Activated CD4-positive, alpha-beta T cell treated with anti-CD3 and anti-CD28 coated beads for 36 hours (primary cell): ENCODE measurements at regions not wholly inside any gene's neighbourhood (a gene's known extent, or its start where the extent isn't known, plus 50 kb on each side); places are given as distances from the start of the nearest gene placed in this dataset.

ENCODE experiments used
- ATAC-seq: fragments of 200-7000 bp; cut with Tn5 transposase; one replicate; pipeline ENCODE4 v1.10.0; 2021; ENCODE audit warnings: mild to moderate bottlenecking, moderate library complexity
- CTCF ChIA-PET: fragments of 350-600 bp; sonication (Branson Sonifier 250); formaldehyde crosslinking; loops from one replicate; lab custom pipeline; 2021; ENCODE audit warnings: antibody characterized with exemption; lab: Charles Lee
- POLR2A ChIA-PET: fragments of 350-600 bp; sonication (Branson Sonifier 250); formaldehyde crosslinking; loops from one replicate; lab custom pipeline; 2021; ENCODE audit warnings: antibody characterized with exemption, inconsistent platforms; lab: Charles Lee
- DNase-seq: peaks from one replicate; pipeline ENCODE4 v3.0.0-alpha.2; 2020
- H3K27ac Mint-ChIP-seq: one replicate; pipeline ENCODE4 v1.8.0; 2021; ENCODE audit warnings: mixed read lengths
- H3K27me3 Mint-ChIP-seq: one replicate; pipeline ENCODE4 v1.8.0; 2021; ENCODE audit warnings: mixed read lengths
- H3K36me3 Mint-ChIP-seq: one replicate; pipeline ENCODE4 v1.8.0; 2021; ENCODE audit warnings: low read depth, mixed read lengths
- H3K4me1 Mint-ChIP-seq: one replicate; pipeline ENCODE4 v1.8.0; 2021; ENCODE audit warnings: mixed read lengths
- H3K4me3 Mint-ChIP-seq: one replicate; pipeline ENCODE4 v1.8.0; 2021; ENCODE audit warnings: mild to moderate bottlenecking, moderate library complexity, mixed read lengths
- H3K9me3 Mint-ChIP-seq: one replicate; pipeline ENCODE4 v1.8.0; 2021; ENCODE audit warnings: low read depth, mixed read lengths
- intact Hi-C, 2 experiments: fragments of 100-400 bp; cut with DNase I in 1 of 2; cut with micrococcal nuclease in 1 of 2; formaldehyde crosslinking; loops; one replicate each; pipeline versions ENCODE4 v1.14.2 to v1.15.1; 2022 to 2024; cut with DNase I, micrococcal nuclease

DNA sequence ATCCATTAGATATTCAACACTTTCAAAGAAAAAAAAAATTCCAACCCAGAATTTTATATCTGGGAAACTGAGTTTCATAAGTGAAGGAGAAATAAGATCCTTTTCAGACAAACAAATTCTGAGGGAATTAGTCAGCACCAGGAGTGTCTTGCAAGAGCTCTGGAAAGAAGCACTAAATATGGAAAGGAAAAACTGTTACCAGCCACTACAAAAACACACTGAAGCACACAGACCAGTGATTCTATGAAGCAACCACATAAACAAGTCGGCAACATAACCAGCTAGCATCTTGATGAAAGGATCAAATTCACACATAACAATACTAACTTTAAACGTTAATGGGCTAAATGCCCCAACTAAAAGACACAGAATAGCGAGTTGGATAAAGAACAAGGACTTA is 368.4 kb upstream of the MIR17HG start:
- POLR2A ChIA-PET, result no interaction called here
- ATAC-seq, result no peak
- H3K27ac Mint-ChIP-seq, result no peak overlapping the region

DNA sequence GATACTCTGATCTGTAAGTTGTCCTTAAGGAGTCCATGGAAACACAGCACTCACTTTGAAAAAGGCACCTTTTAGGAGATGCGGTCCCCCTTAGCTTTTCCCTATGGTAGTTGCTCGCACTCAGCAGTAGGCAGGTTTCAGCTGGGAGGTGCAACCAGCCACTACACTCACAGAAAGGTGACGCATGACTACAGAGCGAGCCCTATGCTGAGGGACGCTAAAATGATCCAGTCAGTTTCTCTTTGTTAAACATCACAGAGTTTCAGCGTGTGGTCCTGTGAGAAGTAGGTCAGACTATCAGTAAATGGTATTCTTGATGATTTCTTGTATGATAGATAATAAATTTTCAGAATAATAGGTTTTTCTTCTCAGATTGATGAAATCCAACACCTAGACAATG is 362.7 kb upstream of the MIR17HG start:
- Mint-ChIP-seq H3K27me3 (no peaks in the 10 kb centered on the region), H3K27ac (no peak overlapping the region), H3K4me3 (no peak overlapping the region), H3K9me3 (no peaks in the 10 kb centered on the region), H3K4me1 (no peaks in the 10 kb centered on the region), H3K36me3 (no peaks in the 10 kb centered on the region)
- ATAC-seq, result no peak
- intact Hi-C loops, result no loop called here
- ChIA-PET POLR2A (no interaction called here), CTCF (no interaction called here)
- DNase-seq, result no peak

More for the DNA sequence above, 368.4 kb upstream of the MIR17HG start:
- H3K27me3 Mint-ChIP-seq, result no peaks in the 10 kb centered on the region
- no peaks in the 10 kb centered on the region for H3K9me3 Mint-ChIP-seq
- no peaks in the 10 kb centered on the region for H3K4me1 Mint-ChIP-seq
- H3K4me3 Mint-ChIP-seq, result no peak overlapping the region
- H3K36me3 Mint-ChIP-seq, result no peaks in the 10 kb centered on the region
- intact Hi-C loops, result no loop called here
- no peak for DNase-seq
- CTCF ChIA-PET, result no interaction called here

DNA sequence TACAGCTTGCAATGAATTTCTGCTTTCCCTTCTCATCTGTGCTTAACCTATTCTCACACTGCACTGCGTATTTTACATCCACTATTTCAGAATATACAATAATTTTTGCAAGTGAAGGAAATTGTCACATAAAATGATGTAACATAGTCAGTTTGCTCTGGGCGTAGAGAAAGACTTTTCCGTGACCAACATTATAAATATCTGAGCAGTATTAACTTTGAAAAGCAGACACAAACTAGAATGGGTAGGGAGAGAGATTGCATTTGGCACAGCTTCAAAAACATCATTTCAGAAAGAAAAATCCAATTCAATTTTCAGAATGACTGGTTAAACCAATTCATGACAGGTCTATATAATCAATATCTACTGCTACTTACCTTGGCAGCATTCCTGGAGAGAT is 352.5 kb upstream of the MIR17HG start:
- ChIA-PET POLR2A (no interaction called here), CTCF (no interaction called here)
- Mint-ChIP-seq H3K4me1 (no peaks in the 10 kb centered on the region), H3K4me3 (no peak overlapping the region), H3K36me3 (no peaks in the 10 kb centered on the region), H3K27ac (no peak overlapping the region), H3K9me3 (no peaks in the 10 kb centered on the region), H3K27me3 (no peaks in the 10 kb centered on the region)
- intact Hi-C loops, result no loop called here
- DNase-seq (no peak), ATAC-seq (no peak)

DNA sequence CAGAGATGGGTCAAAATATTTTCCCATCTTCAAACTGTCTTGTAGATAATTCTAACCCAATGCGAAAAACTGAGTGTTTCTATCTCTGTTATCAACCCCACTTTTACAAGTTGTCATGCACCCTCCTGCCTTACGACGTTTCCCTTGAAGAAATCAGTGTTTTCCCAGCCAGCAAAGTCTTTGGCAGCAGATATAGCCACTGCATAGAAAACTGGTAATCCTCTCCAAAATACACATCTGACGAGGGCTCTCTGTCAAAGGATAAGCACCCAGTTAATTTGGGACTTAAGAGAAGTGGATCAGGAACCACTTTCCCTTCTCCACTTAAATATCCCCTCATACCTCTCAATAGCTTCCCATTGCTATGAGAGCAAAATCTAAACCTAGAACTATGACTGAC is 351.9 kb upstream of the MIR17HG start:
- no peak for DNase-seq
- POLR2A ChIA-PET, result no interaction called here
- Mint-ChIP-seq H3K4me1 (no peaks in the 10 kb centered on the region), H3K9me3 (no peaks in the 10 kb centered on the region), H3K4me3 (no peak overlapping the region), H3K27me3 (no peaks in the 10 kb centered on the region), H3K27ac (no peak overlapping the region), H3K36me3 (no peaks in the 10 kb centered on the region)
- ATAC-seq, result no peak
- intact Hi-C loops, result no loop called here
- CTCF ChIA-PET, result no interaction called here

DNA sequence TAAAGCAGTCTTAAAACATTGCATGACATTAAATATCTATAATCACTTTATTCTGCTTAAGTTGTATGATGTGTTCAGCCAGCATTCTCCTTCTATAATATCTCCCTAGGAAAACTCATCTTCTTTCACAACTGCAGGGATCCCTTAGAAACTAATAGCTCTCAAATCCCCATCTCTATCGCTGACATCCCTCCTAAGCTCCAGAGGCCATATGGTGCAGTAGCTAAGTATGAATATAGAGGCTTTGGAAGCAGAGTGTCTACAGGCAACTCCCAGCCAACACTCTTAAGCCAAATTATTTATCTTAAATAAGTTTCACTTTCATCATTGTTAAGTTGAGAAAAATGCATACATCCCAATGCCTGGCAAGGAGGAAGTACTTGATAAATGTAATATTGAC is 349.5 kb upstream of the MIR17HG start:
- no peak overlapping the region for H3K27ac Mint-ChIP-seq
- ATAC-seq (no peak), DNase-seq (no peak)
- ChIA-PET CTCF (no interaction called here), POLR2A (no interaction called here)
- intact Hi-C loops, result no loop called here
- no peaks in the 10 kb centered on the region for H3K4me1 Mint-ChIP-seq
- H3K4me3 Mint-ChIP-seq, result no peak overlapping the region
- no peaks in the 10 kb centered on the region for H3K27me3 Mint-ChIP-seq
- H3K9me3 Mint-ChIP-seq, result no peaks in the 10 kb centered on the region
- no peaks in the 10 kb centered on the region for H3K36me3 Mint-ChIP-seq

DNA sequence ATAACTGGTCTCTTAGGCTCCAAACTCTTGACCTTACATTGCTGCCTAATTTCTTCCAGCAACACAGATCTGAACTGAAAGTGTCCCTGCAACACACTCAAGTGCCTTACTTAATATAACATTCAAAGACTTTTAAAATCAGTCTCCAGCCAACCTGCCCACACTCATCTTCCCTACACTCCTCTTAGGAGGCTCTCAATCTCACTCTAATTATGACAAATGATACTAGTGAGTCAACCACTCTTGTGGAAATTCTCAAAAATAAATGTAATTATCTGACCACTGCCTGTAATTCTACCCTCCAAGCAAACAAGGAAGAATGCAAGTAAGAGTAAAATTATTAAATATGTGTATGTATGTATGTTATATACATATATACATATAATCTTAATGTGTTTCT is 348.1 kb upstream of the MIR17HG start:
- POLR2A ChIA-PET, result no interaction called here
- H3K27me3 Mint-ChIP-seq, result no peaks in the 10 kb centered on the region
- no peaks in the 10 kb centered on the region for H3K36me3 Mint-ChIP-seq
- no peak overlapping the region for H3K27ac Mint-ChIP-seq
- ATAC-seq, result no peak
- CTCF ChIA-PET, result no interaction called here
- no peaks in the 10 kb centered on the region for H3K4me1 Mint-ChIP-seq
- intact Hi-C loops, result no loop called here
- DNase-seq, result no peak
- H3K9me3 Mint-ChIP-seq, result no peaks in the 10 kb centered on the region
- no peak overlapping the region for H3K4me3 Mint-ChIP-seq

DNA sequence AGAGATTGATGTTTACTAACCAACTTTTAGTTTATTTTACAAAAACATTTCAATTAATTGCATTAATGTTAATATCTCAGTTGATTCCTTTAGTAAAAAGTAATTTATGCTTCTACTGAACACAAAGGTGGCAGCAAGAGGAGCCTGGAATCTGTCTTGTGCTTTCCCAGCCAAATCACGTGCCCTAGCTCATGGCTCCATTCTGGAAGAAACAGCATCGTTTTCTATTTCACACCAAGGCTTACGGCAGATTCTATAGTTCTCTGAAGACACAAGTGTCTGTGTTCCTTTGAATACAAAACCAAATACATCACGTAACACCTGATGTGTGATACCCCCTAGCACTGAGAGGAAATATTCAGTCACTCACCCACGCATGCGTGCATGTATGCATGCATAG is 346.1 kb upstream of the MIR17HG start:
- intact Hi-C loops, result no loop called here
- no peak overlapping the region for H3K4me3 Mint-ChIP-seq
- no peaks in the 10 kb centered on the region for H3K4me1 Mint-ChIP-seq
- ATAC-seq (no peak), DNase-seq (no peak)
- CTCF ChIA-PET, result no interaction called here
- no peaks in the 10 kb centered on the region for H3K36me3 Mint-ChIP-seq
- H3K27me3 Mint-ChIP-seq, result no peaks in the 10 kb centered on the region
- POLR2A ChIA-PET, result no interaction called here
- no peak overlapping the region for H3K27ac Mint-ChIP-seq
- no peaks in the 10 kb centered on the region for H3K9me3 Mint-ChIP-seq

DNA sequence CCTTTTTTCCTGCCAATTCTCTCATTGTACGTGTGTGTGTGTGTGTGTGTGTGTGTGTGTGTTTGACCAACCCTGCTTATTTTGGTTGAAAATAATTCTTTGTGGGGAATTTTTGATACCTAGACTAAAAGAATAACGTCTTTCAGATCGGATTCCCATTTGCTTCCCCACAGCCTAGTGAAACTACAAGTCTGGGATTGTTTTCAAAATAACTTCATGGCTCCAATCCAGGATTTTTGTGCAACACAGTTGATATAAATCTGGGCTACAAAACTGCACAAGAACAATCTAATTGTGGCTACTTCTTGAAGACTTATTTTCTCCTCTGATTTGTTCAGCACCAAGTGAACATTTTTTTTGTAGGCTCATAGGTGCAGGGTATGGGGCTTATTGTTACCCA is 332.8 kb upstream of the MIR17HG start:
- DNase-seq (no peak), ATAC-seq (no peak)
- Mint-ChIP-seq H3K4me1 (no peaks in the 10 kb centered on the region), H3K27ac (no peak overlapping the region), H3K4me3 (no peak overlapping the region), H3K9me3 (no peaks in the 10 kb centered on the region), H3K27me3 (no peaks in the 10 kb centered on the region), H3K36me3 (no peaks in the 10 kb centered on the region)
- CTCF ChIA-PET, result no interaction called here
- intact Hi-C loops, result no loop called here
- POLR2A ChIA-PET, result no interaction called here

DNA sequence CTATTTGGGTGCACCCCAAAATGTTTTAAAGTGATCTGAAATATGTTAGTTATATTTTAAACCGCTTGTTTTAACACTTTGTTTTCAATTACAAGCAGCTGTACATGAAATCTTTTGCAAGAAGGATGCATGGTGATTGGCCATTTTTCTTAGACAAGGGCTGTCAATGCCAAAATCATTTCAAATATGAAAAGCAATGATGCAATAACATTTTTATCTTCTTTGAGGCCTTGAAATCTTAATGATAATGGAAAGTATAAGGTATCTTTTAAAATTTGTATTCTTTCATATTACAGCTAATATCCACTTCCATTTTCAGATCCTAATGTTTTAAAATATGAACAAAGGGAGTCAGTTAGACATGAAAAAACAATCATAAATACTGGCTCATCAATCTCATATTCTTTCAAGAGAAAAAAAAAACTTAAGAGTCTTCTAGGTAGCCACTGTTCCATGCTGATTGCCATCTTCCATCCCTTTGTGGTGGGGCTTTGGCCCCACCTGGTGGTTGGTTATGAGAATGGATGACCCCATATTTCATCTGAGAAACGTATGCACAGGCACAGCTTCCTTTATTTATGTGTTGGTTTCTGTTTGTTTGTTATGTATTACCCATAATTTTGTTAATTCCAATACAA is 330.3 kb upstream of the MIR17HG start:
- no peak overlapping the region for H3K4me3 Mint-ChIP-seq
- no peaks in the 10 kb centered on the region for H3K9me3 Mint-ChIP-seq
- DNase-seq (peak; percentile 54), ATAC-seq (no peak)
- intact Hi-C loops, result loop anchor here in 1 of 2 experiments (2.0 kb wide), 1 partner anchor 146 kb away; no protein-coding TSS in a partner anchor
- no peaks in the 10 kb centered on the region for H3K4me1 Mint-ChIP-seq
- POLR2A ChIA-PET, result no interaction called here
- CTCF ChIA-PET, result interaction anchor here (0.5 to 1.4 kb wide), 4 partner anchors 11 to 162 kb away, joined by 3 to 8 read pairs (median 4); no protein-coding TSS in a partner anchor
- no peaks in the 10 kb centered on the region for H3K27me3 Mint-ChIP-seq
- H3K27ac Mint-ChIP-seq, result no peak overlapping the region
- no peaks in the 10 kb centered on the region for H3K36me3 Mint-ChIP-seq

DNA sequence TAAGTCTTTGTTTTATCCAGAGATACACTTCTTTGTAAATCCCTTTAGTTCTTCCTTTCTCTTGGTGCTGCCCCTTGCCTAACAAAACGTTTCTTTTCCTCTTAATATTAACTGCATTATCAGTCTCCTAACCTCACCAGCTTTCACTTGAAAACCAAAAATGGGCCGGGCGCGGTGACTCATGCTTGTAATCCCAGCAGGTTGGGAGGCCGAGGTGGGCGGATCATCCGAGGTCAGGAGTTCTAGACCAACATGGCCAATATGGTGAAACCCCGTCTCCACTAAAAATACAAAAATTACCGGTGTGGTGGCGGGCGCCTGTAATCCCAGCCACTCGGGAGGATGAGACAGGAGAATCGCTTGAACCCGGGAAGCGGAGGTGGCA is 329.8 kb upstream of the MIR17HG start:
- ChIA-PET POLR2A (no interaction called here), CTCF (interaction anchor here (0.5 to 1.3 kb wide), 3 partner anchors 15 to 162 kb away, joined by 3 to 8 read pairs (median 3); no protein-coding TSS in a partner anchor)
- Mint-ChIP-seq H3K27me3 (no peaks in the 10 kb centered on the region), H3K27ac (no peak overlapping the region), H3K4me3 (no peak overlapping the region), H3K4me1 (no peaks in the 10 kb centered on the region), H3K36me3 (no peaks in the 10 kb centered on the region), H3K9me3 (no peaks in the 10 kb centered on the region)
- ATAC-seq (no peak), DNase-seq (no peak)
- intact Hi-C loops, result loop anchor here in 1 of 2 experiments (2.0 kb wide), 1 partner anchor 147 kb away; no protein-coding TSS in a partner anchor

DNA sequence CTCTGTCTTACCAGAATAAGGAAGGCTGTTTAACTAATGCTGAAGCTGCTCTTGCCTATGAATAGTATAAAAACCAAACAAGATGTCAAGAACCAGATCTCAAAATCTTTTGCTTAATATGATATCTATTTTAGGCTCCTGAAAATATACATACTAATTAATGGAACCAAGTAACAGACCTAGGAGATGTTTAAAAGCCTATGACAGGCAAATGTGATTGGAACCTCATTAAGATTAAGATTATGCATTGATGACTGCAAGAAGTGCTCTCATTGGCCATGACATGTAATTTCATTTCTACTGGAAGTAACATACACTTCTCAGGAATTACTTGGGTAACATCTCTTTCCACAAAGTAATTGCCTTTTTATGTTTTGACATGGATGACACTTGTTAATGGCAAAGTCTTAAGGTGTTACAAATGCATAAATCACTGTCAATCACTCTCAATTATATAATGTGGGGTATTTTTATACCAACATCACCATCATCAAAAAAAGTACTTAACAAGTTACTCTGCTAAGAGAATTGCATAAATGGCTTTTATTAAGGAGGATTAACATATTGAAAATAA is 326.9 kb upstream of the MIR17HG start:
- Mint-ChIP-seq H3K4me3 (no peak overlapping the region), H3K27me3 (no peaks in the 10 kb centered on the region), H3K36me3 (no peaks in the 10 kb centered on the region), H3K27ac (no peak overlapping the region), H3K4me1 (no peaks in the 10 kb centered on the region), H3K9me3 (no peaks in the 10 kb centered on the region)
- DNase-seq, result no peak
- CTCF ChIA-PET, result no interaction called here
- no peak for ATAC-seq
- POLR2A ChIA-PET, result no interaction called here
- intact Hi-C loops, result no loop called here

DNA sequence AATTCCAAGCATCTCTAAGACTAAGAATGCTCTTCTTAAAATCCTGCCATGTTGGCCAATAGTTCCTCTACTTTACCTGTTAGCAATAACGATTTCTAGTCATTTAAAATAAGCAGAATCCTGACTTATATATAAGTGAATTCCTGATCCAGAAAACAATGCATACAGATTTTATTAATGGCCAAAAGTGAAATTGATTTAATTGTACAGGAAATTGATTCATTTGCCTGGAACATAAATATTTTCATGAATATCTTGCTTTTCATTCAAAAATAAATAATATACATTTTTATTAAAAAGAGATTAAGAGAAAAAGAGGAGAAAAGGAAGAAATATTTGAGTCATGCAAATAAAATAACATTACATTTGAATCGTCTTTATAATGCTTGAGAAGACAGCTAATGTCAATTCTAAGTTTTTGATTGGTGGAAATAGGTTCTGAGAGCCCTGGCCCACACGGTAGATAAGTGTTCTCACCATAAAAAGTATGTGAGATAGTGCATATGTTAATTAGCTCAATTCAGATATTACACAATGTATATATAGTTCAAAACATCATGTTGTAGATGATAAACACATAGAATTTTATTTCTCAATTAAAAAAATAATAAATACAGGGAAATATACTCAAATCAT is 323.2 kb upstream of the MIR17HG start:
- intact Hi-C loops, result no loop called here
- H3K27me3 Mint-ChIP-seq, result no peaks in the 10 kb centered on the region

More for the DNA sequence above, 323.2 kb upstream of the MIR17HG start:
- H3K27ac Mint-ChIP-seq, result no peak overlapping the region
- no peak for ATAC-seq
- no peaks in the 10 kb centered on the region for H3K36me3 Mint-ChIP-seq
- no peaks in the 10 kb centered on the region for H3K9me3 Mint-ChIP-seq
- CTCF ChIA-PET, result no interaction called here
- H3K4me1 Mint-ChIP-seq, result no peaks in the 10 kb centered on the region
- no peak for DNase-seq
- no peak overlapping the region for H3K4me3 Mint-ChIP-seq
- POLR2A ChIA-PET, result no interaction called here
